H1 (cell line): ENCODE measurements at regions not wholly inside any gene's neighbourhood (a gene's known extent, or its start where the extent isn't known, plus 50 kb on each side); places are given as distances from the start of the nearest gene placed in this dataset.

Experiments used
- BRCA1 ChIP-seq: IDR thresholded peaks from 2 replicates; pipeline ENCODE4 v1.6.1; 2012; ENCODE audit warnings: low read depth, low read length, improper control_type of control experiment
- JUND ChIP-seq: IDR thresholded peaks from 2 replicates; pipeline ENCODE4 v1.6.1; 2011; ENCODE audit warnings: mild to moderate bottlenecking, improper control_type of control experiment, low read length
- POLR2AphosphoS5 ChIP-seq: IDR thresholded peaks from 2 replicates; pipeline ENCODE4 v1.6.1; 2011; ENCODE audit warnings: low read depth, low read length
- RNF2 ChIP-seq: fragments of 200-900, 300-1000 bp; sonication (generic); IDR thresholded peaks from 2 replicates; pipeline ENCODE4 v1.7.1; 2016; ENCODE audit warnings: borderline replicate concordance, low read depth, mild to moderate bottlenecking, antibody characterized with exemption, low read length; ENCODE audit not compliant: poor library complexity, severe bottlenecking; ENCODE audit errors: missing control alignments
- SIN3A ChIP-seq, 2 experiments: IDR thresholded peaks in 1 of 2; conservative IDR thresholded peaks in 1 of 2; 2 replicates each; pipeline ENCODE4 v1.6.1; 2011 to 2012; ENCODE audit warnings: low read length in 2 of 2, improper control_type of control experiment in 1 of 2, low read depth in 1 of 2, mild to moderate bottlenecking in 1 of 2
- SP2 ChIP-seq: IDR thresholded peaks from 2 replicates; pipeline ENCODE4 v1.6.1; 2012; ENCODE audit warnings: mild to moderate bottlenecking, low read length, inconsistent platforms
- TCF12 ChIP-seq: IDR thresholded peaks from 2 replicates; pipeline ENCODE4 v1.6.1; 2011; ENCODE audit warnings: low read depth, mild to moderate bottlenecking, low read length
- TF ChIP-seq, protein P1 (sequence below): fragments of 300-600 bp; sonication (generic); IDR thresholded peaks from 2 replicates; pipeline ENCODE4 v1.7.1; 2012; ENCODE audit warnings: low read length, moderate library complexity, mild to moderate bottlenecking, inconsistent platforms; ENCODE audit not compliant: insufficient replicate concordance
- TF ChIP-seq, protein P2 (sequence below): IDR thresholded peaks from 2 replicates; pipeline ENCODE4 v1.6.1; 2012; ENCODE audit warnings: low read length, inconsistent platforms
- TF ChIP-seq, protein P3 (sequence below): IDR thresholded peaks from 2 replicates; pipeline ENCODE4 v1.6.1; 2012; ENCODE audit warnings: inconsistent platforms

DNA sequence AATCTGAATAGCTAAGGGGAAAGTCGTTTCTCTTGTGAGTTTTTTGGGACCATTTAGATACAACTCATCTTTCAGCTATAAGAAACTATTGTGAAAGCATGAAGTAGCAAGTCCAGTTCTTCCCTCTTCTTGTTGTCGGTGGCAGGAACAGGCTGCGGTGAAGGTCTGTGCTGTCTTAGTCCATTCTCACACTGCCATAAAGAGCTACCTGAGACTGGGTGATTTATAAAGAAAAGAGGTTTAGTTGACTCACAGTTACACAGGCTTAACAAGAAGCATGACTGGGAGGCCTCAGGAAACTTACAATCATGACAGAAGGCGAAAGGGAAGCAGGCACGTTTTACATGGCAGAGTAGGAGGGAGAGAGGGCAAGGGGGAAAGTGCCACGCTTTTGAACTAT lies 261.8 kb downstream of the GATA3 start (continued):
- TF ChIP-seq, protein P1, sequence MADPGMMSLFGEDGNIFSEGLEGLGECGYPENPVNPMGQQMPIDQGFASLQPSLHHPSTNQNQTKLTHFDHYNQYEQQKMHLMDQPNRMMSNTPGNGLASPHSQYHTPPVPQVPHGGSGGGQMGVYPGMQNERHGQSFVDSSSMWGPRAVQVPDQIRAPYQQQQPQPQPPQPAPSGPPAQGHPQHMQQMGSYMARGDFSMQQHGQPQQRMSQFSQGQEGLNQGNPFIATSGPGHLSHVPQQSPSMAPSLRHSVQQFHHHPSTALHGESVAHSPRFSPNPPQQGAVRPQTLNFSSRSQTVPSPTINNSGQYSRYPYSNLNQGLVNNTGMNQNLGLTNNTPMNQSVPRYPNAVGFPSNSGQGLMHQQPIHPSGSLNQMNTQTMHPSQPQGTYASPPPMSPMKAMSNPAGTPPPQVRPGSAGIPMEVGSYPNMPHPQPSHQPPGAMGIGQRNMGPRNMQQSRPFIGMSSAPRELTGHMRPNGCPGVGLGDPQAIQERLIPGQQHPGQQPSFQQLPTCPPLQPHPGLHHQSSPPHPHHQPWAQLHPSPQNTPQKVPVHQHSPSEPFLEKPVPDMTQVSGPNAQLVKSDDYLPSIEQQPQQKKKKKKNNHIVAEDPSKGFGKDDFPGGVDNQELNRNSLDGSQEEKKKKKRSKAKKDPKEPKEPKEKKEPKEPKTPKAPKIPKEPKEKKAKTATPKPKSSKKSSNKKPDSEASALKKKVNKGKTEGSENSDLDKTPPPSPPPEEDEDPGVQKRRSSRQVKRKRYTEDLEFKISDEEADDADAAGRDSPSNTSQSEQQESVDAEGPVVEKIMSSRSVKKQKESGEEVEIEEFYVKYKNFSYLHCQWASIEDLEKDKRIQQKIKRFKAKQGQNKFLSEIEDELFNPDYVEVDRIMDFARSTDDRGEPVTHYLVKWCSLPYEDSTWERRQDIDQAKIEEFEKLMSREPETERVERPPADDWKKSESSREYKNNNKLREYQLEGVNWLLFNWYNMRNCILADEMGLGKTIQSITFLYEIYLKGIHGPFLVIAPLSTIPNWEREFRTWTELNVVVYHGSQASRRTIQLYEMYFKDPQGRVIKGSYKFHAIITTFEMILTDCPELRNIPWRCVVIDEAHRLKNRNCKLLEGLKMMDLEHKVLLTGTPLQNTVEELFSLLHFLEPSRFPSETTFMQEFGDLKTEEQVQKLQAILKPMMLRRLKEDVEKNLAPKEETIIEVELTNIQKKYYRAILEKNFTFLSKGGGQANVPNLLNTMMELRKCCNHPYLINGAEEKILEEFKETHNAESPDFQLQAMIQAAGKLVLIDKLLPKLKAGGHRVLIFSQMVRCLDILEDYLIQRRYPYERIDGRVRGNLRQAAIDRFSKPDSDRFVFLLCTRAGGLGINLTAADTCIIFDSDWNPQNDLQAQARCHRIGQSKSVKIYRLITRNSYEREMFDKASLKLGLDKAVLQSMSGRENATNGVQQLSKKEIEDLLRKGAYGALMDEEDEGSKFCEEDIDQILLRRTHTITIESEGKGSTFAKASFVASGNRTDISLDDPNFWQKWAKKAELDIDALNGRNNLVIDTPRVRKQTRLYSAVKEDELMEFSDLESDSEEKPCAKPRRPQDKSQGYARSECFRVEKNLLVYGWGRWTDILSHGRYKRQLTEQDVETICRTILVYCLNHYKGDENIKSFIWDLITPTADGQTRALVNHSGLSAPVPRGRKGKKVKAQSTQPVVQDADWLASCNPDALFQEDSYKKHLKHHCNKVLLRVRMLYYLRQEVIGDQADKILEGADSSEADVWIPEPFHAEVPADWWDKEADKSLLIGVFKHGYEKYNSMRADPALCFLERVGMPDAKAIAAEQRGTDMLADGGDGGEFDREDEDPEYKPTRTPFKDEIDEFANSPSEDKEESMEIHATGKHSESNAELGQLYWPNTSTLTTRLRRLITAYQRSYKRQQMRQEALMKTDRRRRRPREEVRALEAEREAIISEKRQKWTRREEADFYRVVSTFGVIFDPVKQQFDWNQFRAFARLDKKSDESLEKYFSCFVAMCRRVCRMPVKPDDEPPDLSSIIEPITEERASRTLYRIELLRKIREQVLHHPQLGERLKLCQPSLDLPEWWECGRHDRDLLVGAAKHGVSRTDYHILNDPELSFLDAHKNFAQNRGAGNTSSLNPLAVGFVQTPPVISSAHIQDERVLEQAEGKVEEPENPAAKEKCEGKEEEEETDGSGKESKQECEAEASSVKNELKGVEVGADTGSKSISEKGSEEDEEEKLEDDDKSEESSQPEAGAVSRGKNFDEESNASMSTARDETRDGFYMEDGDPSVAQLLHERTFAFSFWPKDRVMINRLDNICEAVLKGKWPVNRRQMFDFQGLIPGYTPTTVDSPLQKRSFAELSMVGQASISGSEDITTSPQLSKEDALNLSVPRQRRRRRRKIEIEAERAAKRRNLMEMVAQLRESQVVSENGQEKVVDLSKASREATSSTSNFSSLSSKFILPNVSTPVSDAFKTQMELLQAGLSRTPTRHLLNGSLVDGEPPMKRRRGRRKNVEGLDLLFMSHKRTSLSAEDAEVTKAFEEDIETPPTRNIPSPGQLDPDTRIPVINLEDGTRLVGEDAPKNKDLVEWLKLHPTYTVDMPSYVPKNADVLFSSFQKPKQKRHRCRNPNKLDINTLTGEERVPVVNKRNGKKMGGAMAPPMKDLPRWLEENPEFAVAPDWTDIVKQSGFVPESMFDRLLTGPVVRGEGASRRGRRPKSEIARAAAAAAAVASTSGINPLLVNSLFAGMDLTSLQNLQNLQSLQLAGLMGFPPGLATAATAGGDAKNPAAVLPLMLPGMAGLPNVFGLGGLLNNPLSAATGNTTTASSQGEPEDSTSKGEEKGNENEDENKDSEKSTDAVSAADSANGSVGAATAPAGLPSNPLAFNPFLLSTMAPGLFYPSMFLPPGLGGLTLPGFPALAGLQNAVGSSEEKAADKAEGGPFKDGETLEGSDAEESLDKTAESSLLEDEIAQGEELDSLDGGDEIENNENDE: no peak
- TF ChIP-seq SP2: no peak
- no peak for TF ChIP-seq JUND
- TF ChIP-seq, protein P2, sequence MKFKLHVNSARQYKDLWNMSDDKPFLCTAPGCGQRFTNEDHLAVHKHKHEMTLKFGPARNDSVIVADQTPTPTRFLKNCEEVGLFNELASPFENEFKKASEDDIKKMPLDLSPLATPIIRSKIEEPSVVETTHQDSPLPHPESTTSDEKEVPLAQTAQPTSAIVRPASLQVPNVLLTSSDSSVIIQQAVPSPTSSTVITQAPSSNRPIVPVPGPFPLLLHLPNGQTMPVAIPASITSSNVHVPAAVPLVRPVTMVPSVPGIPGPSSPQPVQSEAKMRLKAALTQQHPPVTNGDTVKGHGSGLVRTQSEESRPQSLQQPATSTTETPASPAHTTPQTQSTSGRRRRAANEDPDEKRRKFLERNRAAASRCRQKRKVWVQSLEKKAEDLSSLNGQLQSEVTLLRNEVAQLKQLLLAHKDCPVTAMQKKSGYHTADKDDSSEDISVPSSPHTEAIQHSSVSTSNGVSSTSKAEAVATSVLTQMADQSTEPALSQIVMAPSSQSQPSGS: no peak
- no peak for TF ChIP-seq TCF12
- no peak for TF ChIP-seq BRCA1
- TF ChIP-seq POLR2AphosphoS5: no peak
- TF ChIP-seq RNF2: no peak
- no peak for TF ChIP-seq SIN3A (conservative IDR thresholded peaks at IDR 0.05 in 1 of 2, IDR thresholded peaks at IDR 0.05 in 1 of 2; ENCODE audit: low read depth in 1 of 2, low read length in 2 of 2)
- TF ChIP-seq, protein P3, sequence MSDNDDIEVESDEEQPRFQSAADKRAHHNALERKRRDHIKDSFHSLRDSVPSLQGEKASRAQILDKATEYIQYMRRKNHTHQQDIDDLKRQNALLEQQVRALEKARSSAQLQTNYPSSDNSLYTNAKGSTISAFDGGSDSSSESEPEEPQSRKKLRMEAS: no peak
